MM.1S (cell line): ENCODE measurements at regions not wholly inside any gene's neighbourhood (a gene's known extent, or its start where the extent isn't known, plus 50 kb on each side); places are given as distances from the start of the nearest gene placed in this dataset.

Experiments used
- CTCF ChIP-seq: fragments of 300-600 bp; sonication (generic); IDR thresholded peaks from 2 replicates; pipeline ENCODE4 v1.5.1; 2016; ENCODE audit warnings: antibody characterized with exemption, low read length, mixed read lengths
- EZH2 ChIP-seq: fragments of 300-600 bp; sonication (generic); optimal IDR thresholded peaks from 2 replicates; pipeline ENCODE3; 2017; ENCODE audit warnings: low read depth, mild to moderate bottlenecking, antibody characterized with exemption, low read length, mixed read lengths
- EZH2phosphoT487 ChIP-seq: fragments of 300-600 bp; sonication (generic); IDR thresholded peaks from 2 replicates; pipeline ENCODE4 v1.6.1; 2018; ENCODE audit warnings: antibody characterized with exemption, low read length

- no peak for TF ChIP-seq EZH2
- no peak for TF ChIP-seq CTCF
- no peak for TF ChIP-seq EZH2phosphoT487
Observed at GRCh38 chr21:28444111-28444510, 548.6 kb downstream of the LTN1 start.
